ENCODE measurements at regions not wholly inside any gene's neighbourhood (a gene's known extent, or its start where the extent isn't known, plus 50 kb on each side); places are given as distances from the start of the nearest gene placed in this dataset.

- Histone ChIP-seq H3K9me3 (ENCODE audit: control insufficient read depth, insufficient read depth, low read length) (no peaks in the 10 kb centered on the region), H3K9ac (ENCODE audit: low read depth, low read length) (no peak overlapping the region), H3K4me1 (ENCODE audit: insufficient read depth, low read length) (no peaks in the 10 kb centered on the region), H3K36me3 (ENCODE audit: insufficient read depth, low read length) (no peaks in the 10 kb centered on the region)
These were observed 70.2 kb upstream of the PPARA start for GRCh38 chr22:46079861-46080821.

- H3K9me3 ChIP-seq (ENCODE audit: control insufficient read depth, insufficient read depth, low read length), result no peaks in the 10 kb centered on the region
- H3K9ac ChIP-seq (ENCODE audit: low read depth, low read length), result no peak overlapping the region
- no peaks in the 10 kb centered on the region for H3K4me1 ChIP-seq (ENCODE audit: insufficient read depth, low read length)
- H3K36me3 ChIP-seq (ENCODE audit: insufficient read depth, low read length), result no peaks in the 10 kb centered on the region
These were observed 69.1 kb upstream of the PPARA start for GRCh38 chr22:46081036-46081830.

- H3K9ac ChIP-seq (ENCODE audit: low read depth, low read length), result no peak overlapping the region
- no peaks in the 10 kb centered on the region for H3K9me3 ChIP-seq (ENCODE audit: control insufficient read depth, insufficient read depth, low read length)
- H3K36me3 ChIP-seq (ENCODE audit: insufficient read depth, low read length), result no peaks in the 10 kb centered on the region
- H3K4me1 ChIP-seq (ENCODE audit: insufficient read depth, low read length), result no peaks in the 10 kb centered on the region
These were observed 68.5 kb upstream of the PPARA start for GRCh38 chr22:46081831-46082210.

GRCh38 chr22:46082633-46083032 lies 67.7 kb upstream of the PPARA start:
- Histone ChIP-seq H3K9me3 (ENCODE audit: control insufficient read depth, insufficient read depth, low read length) (no peaks in the 10 kb centered on the region), H3K4me1 (ENCODE audit: insufficient read depth, low read length) (no peaks in the 10 kb centered on the region), H3K9ac (ENCODE audit: low read depth, low read length) (no peak overlapping the region), H3K36me3 (ENCODE audit: insufficient read depth, low read length) (no peaks in the 10 kb centered on the region)

- Histone ChIP-seq H3K36me3 (ENCODE audit: insufficient read depth, low read length) (no peaks in the 10 kb centered on the region), H3K4me1 (ENCODE audit: insufficient read depth, low read length) (no peaks in the 10 kb centered on the region), H3K9ac (ENCODE audit: low read depth, low read length) (no peak overlapping the region), H3K9me3 (ENCODE audit: control insufficient read depth, insufficient read depth, low read length) (no peaks in the 10 kb centered on the region)
These were observed 66.7 kb upstream of the PPARA start for GRCh38 chr22:46083383-46084350.

- H3K9ac ChIP-seq (ENCODE audit: low read depth, low read length), result no peak overlapping the region
These were observed 66.0 kb upstream of the PPARA start for GRCh38 chr22:46084376-46084775.

GRCh38 chr22:46084943-46085827 lies 65.1 kb upstream of the PPARA start:
- H3K9ac ChIP-seq (ENCODE audit: low read depth, low read length), result no peak overlapping the region
- H3K9me3 ChIP-seq (ENCODE audit: control insufficient read depth, insufficient read depth, low read length), result no peaks in the 10 kb centered on the region
- no peaks in the 10 kb centered on the region for H3K36me3 ChIP-seq (ENCODE audit: insufficient read depth, low read length)
- no peaks in the 10 kb centered on the region for H3K4me1 ChIP-seq (ENCODE audit: insufficient read depth, low read length)

More at GRCh38 chr22:46084376-46084775, 66.0 kb upstream of the PPARA start:
- Histone ChIP-seq H3K36me3 (ENCODE audit: insufficient read depth, low read length) (no peaks in the 10 kb centered on the region), H3K9me3 (ENCODE audit: control insufficient read depth, insufficient read depth, low read length) (no peaks in the 10 kb centered on the region), H3K4me1 (ENCODE audit: insufficient read depth, low read length) (no peaks in the 10 kb centered on the region)

GRCh38 chr22:46085828-46086576 lies 64.3 kb upstream of the PPARA start:
- Histone ChIP-seq H3K9ac (ENCODE audit: low read depth, low read length) (no peak overlapping the region), H3K36me3 (ENCODE audit: insufficient read depth, low read length) (no peaks in the 10 kb centered on the region), H3K4me1 (ENCODE audit: insufficient read depth, low read length) (no peaks in the 10 kb centered on the region)

GRCh38 chr22:46086577-46087335 lies 63.6 kb upstream of the PPARA start:
- no peaks in the 10 kb centered on the region for H3K4me1 ChIP-seq (ENCODE audit: insufficient read depth, low read length)
- no peaks in the 10 kb centered on the region for H3K36me3 ChIP-seq (ENCODE audit: insufficient read depth, low read length)

More at GRCh38 chr22:46085828-46086576, 64.3 kb upstream of the PPARA start:
- no peaks in the 10 kb centered on the region for H3K9me3 ChIP-seq (ENCODE audit: control insufficient read depth, insufficient read depth, low read length)

GRCh38 chr22:46087336-46087690 lies 63.0 kb upstream of the PPARA start:
- Histone ChIP-seq H3K4me1 (ENCODE audit: insufficient read depth, low read length) (no peaks in the 10 kb centered on the region), H3K9ac (ENCODE audit: low read depth, low read length) (no peak overlapping the region), H3K36me3 (ENCODE audit: insufficient read depth, low read length) (no peaks in the 10 kb centered on the region)

More at GRCh38 chr22:46086577-46087335, 63.6 kb upstream of the PPARA start:
- Histone ChIP-seq H3K9me3 (ENCODE audit: control insufficient read depth, insufficient read depth, low read length) (no peaks in the 10 kb centered on the region), H3K9ac (ENCODE audit: low read depth, low read length) (no peak overlapping the region)

GRCh38 chr22:46087816-46088277 lies 62.5 kb upstream of the PPARA start:
- H3K4me1 ChIP-seq (ENCODE audit: insufficient read depth, low read length), result no peaks in the 10 kb centered on the region
- H3K36me3 ChIP-seq (ENCODE audit: insufficient read depth, low read length), result no peaks in the 10 kb centered on the region
- no peaks in the 10 kb centered on the region for H3K9me3 ChIP-seq (ENCODE audit: control insufficient read depth, insufficient read depth, low read length)
- H3K9ac ChIP-seq (ENCODE audit: low read depth, low read length), result no peak overlapping the region

More at GRCh38 chr22:46087336-46087690, 63.0 kb upstream of the PPARA start:
- no peaks in the 10 kb centered on the region for H3K9me3 ChIP-seq (ENCODE audit: control insufficient read depth, insufficient read depth, low read length)
